K562 (cell line): ENCODE measurements at regions not wholly inside any gene's neighbourhood (a gene's known extent, or its start where the extent isn't known, plus 50 kb on each side); places are given as distances from the start of the nearest gene placed in this dataset.
A peak's percentile ranks its signal among the peaks of the same experiment; 100 is the strongest.

Experiments used
- ADNP ChIP-seq: fragments of 200-800 bp; sonication (Bioruptor generic); IDR thresholded peaks from 2 replicates; pipeline ENCODE4 v1.6.1; 2016; ENCODE audit warnings: missing genetic modification characterization, missing compliant biosample characterization
- C11orf30 ChIP-seq: fragments of 450-650 bp; IDR thresholded peaks from 2 replicates; pipeline ENCODE4 v1.6.1; 2016; ENCODE audit warnings: low read depth, mild to moderate bottlenecking
- CBX5 ChIP-seq: IDR thresholded peaks from 2 replicates; pipeline ENCODE4 v1.6.1; 2014; ENCODE audit warnings: low read depth, borderline replicate concordance
- CREB3 ChIP-seq: fragments of 450-650 bp; conservative IDR thresholded peaks from 2 replicates; pipeline ENCODE4 v1.6.1; 2016; ENCODE audit warnings: missing genetic modification characterization, low read depth, mild to moderate bottlenecking, missing compliant biosample characterization, moderate library complexity
- CTCFL ChIP-seq: IDR thresholded peaks from 2 replicates; pipeline ENCODE4 v1.6.1; 2011; ENCODE audit warnings: borderline replicate concordance, low read depth, mild to moderate bottlenecking, moderate library complexity, low read length; ENCODE audit not compliant: insufficient read depth, poor library complexity, severe bottlenecking
- ID3 ChIP-seq, 2 experiments: fragments of 250-450 bp in 1 of 2; fragments of 450-650 bp in 1 of 2; sonication (Bioruptor Pico) in 1 of 2; IDR thresholded peaks; 2 replicates each; pipeline versions ENCODE4 v1.6.1 to v1.8.0; 2016 to 2021; ENCODE audit warnings: mild to moderate bottlenecking in 2 of 2, moderate library complexity in 2 of 2, missing compliant biosample characterization in 1 of 2, missing genetic modification characterization in 1 of 2
- ILK ChIP-seq: fragments of 450-650 bp; IDR thresholded peaks from 2 replicates; pipeline ENCODE4 v1.6.1; 2016; ENCODE audit warnings: missing genetic modification characterization, low read depth, mild to moderate bottlenecking, missing compliant biosample characterization, moderate library complexity, borderline replicate concordance
- NUFIP1 ChIP-seq: fragments of 450-650 bp; IDR thresholded peaks from 2 replicates; pipeline ENCODE4 v1.6.1; 2018; ENCODE audit not compliant: partially characterized antibody
- PBX2 ChIP-seq, 2 experiments: IDR thresholded peaks in 1 of 2; conservative IDR thresholded peaks in 1 of 2; 2 replicates each; pipeline ENCODE4 v1.6.1; 2016; ENCODE audit warnings: low read depth in 2 of 2, mild to moderate bottlenecking in 1 of 2, missing compliant biosample characterization in 1 of 2, missing genetic modification characterization in 1 of 2, moderate library complexity in 1 of 2
- PHTF2 ChIP-seq: fragments of 250-450 bp; sonication (Bioruptor Pico); IDR thresholded peaks from 2 replicates; pipeline ENCODE4 v1.5.0; 2021; ENCODE audit warnings: mild to moderate bottlenecking
- PML ChIP-seq: IDR thresholded peaks from 2 replicates; pipeline ENCODE4 v1.6.1; 2012; ENCODE audit warnings: low read length, inconsistent platforms
- TEAD1 ChIP-seq, 2 experiments: fragments of 450-650 bp in 1 of 2; sonication (generic) in 1 of 2; formaldehyde crosslinking; IDR thresholded peaks; 2 replicates each; pipeline versions ENCODE4 v1.4.0 to v1.8.0; 2020 to 2022; ENCODE audit warnings: mild to moderate bottlenecking in 2 of 2, missing genetic modification reagents in 1 of 2
- TEAD2 ChIP-seq: fragments of 450-650 bp; IDR thresholded peaks from 2 replicates; pipeline ENCODE4 v1.6.1; 2016; ENCODE audit warnings: missing genetic modification characterization, control low read depth, missing compliant biosample characterization
- XRCC4 ChIP-seq: IDR thresholded peaks from one replicate; pipeline ENCODE4 v1.6.1; 2011; ENCODE audit not compliant: insufficient read depth, insufficient read length; ENCODE audit errors: extremely low read depth
- ZFPM2 ChIP-seq: fragments of 250-450 bp; sonication (Bioruptor Pico); IDR thresholded peaks from 2 replicates; pipeline ENCODE4 v1.5.1; 2022; ENCODE audit warnings: mild to moderate bottlenecking
- ZNF3 ChIP-seq: fragments of 250-450 bp; sonication (Bioruptor Pico); IDR thresholded peaks from 2 replicates; pipeline ENCODE4 v1.5.0; 2021; ENCODE audit warnings: mild to moderate bottlenecking, moderate library complexity
- ZZZ3 ChIP-seq: fragments of 450-650 bp; IDR thresholded peaks from 2 replicates; pipeline ENCODE4 v1.6.1; 2016; ENCODE audit warnings: antibody characterized with exemption, mild to moderate bottlenecking, moderate library complexity
- TF ChIP-seq, protein P1 (sequence below): fragments of 450-650 bp; formaldehyde crosslinking; IDR thresholded peaks from 2 replicates; pipeline ENCODE4 v1.4.0; 2022; ENCODE audit warnings: missing genetic modification characterization
- TF ChIP-seq, protein P2 (sequence below): fragments of 450-650 bp; formaldehyde crosslinking; conservative IDR thresholded peaks from 2 replicates; pipeline ENCODE4 v1.4.0; 2022; ENCODE audit warnings: mild to moderate bottlenecking, missing genetic modification characterization

DNA sequence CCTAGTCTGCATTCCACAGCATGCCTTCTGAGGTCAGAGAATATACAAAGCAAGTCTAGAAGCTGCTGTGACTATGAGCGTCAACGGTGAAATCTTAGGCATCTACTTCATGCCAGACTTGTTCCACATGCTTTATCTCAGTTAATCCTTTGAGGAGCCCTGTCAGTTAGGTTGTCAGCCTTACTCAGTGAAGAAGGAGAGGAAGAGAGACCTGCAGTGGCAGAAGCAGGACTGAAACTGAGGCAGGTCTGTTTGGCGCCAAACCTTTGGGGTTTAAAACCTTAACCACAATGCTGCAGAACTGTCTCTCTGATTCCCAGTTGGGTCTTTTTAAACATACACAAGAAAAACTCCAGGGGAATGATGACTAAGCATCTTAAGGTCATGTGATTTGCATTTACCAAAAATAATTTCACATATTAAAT, 139.0 kb upstream of the LIPC start (continued):
- TF ChIP-seq CREB3 (tag) (no peak), C11orf30 (peak; percentile 95), PML (no peak), XRCC4 (no peak), ZNF3 (CRISPR knock-in tag) (no peak), ADNP (tag) (no peak), ILK (tag) (no peak), CTCFL (no peak), PHTF2 (CRISPR knock-in tag) (no peak), PBX2 (CRISPR knock-in tag; IDR thresholded peaks at IDR 0.05; ENCODE audit: low read depth) (no peak), PBX2 (tag; conservative IDR thresholded peaks at IDR 0.05; ENCODE audit: low read depth) (peak; percentile 39; the same call in 1 of the 2 replicates), ZZZ3 (no peak), ZFPM2 (CRISPR knock-in tag) (no peak), NUFIP1 (no peak), CBX5 (no peak), ID3 (CRISPR knock-in tag; IDR thresholded peaks at IDR 0.05) (no peak), ID3 (tag; IDR thresholded peaks at IDR 0.05) (no peak), TEAD2 (tag) (no peak), TEAD1 (CRISPR knock-in tag; IDR thresholded peaks at IDR 0.05) (no peak)
- TF ChIP-seq, protein P1, sequence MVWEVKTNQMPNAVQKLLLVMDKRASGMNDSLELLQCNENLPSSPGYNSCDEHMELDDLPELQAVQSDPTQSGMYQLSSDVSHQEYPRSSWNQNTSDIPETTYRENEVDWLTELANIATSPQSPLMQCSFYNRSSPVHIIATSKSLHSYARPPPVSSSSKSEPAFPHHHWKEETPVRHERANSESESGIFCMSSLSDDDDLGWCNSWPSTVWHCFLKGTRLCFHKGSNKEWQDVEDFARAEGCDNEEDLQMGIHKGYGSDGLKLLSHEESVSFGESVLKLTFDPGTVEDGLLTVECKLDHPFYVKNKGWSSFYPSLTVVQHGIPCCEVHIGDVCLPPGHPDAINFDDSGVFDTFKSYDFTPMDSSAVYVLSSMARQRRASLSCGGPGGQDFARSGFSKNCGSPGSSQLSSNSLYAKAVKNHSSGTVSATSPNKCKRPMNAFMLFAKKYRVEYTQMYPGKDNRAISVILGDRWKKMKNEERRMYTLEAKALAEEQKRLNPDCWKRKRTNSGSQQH = no peak
- TF ChIP-seq, protein P2, sequence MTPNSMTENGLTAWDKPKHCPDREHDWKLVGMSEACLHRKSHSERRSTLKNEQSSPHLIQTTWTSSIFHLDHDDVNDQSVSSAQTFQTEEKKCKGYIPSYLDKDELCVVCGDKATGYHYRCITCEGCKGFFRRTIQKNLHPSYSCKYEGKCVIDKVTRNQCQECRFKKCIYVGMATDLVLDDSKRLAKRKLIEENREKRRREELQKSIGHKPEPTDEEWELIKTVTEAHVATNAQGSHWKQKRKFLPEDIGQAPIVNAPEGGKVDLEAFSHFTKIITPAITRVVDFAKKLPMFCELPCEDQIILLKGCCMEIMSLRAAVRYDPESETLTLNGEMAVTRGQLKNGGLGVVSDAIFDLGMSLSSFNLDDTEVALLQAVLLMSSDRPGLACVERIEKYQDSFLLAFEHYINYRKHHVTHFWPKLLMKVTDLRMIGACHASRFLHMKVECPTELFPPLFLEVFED (CRISPR knock-in tag) = no peak
